ENCODE measurements at regions not wholly inside any gene's neighbourhood (a gene's known extent, or its start where the extent isn't known, plus 50 kb on each side); places are given as distances from the start of the nearest gene placed in this dataset.

DNA sequence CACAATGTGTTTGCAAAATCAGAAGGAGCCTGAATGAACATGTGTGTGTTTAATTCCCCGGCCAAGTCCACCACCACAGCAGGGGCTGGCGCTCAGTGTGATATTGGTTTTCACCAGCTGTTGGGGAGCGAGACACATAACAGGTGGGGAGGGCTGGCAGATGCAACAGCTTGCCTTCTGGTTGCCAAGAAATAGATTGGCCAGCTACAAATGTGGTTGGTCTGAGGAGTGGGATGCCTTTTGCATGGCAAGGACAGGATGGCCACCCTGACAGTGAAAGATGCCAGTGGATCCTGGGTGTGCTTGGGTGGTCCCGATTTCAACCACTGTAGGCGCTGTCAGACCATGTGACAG lies 292.5 kb upstream of the FZD8 start:
- TF ChIP-seq POLR2AphosphoS5 (IDR thresholded peaks at IDR 0.05; ENCODE audit: low read length) = no peak
- no peak for TF ChIP-seq CTCF (IDR thresholded peaks at IDR 0.05 in 2 of 3, conservative IDR thresholded peaks at IDR 0.05 in 1 of 3; ENCODE audit: control insufficient read depth in 2 of 3, extremely low read depth in 1 of 3, insufficient read depth in 1 of 3, low read depth in 3 of 3, low read length in 3 of 3)
- TF ChIP-seq STAT3 (IDR thresholded peaks at IDR 0.05; ENCODE audit: low read depth, low read length) = no peak
- no peak for TF ChIP-seq ZBTB11 (CRISPR knock-in tag; IDR thresholded peaks at IDR 0.05)
- TF ChIP-seq PAX8 (IDR thresholded peaks at IDR 0.05) = no peak
- TF ChIP-seq BHLHE40 (IDR thresholded peaks at IDR 0.05; ENCODE audit: borderline replicate concordance in 1 of 2, low read depth in 2 of 2, low read length in 1 of 2) = no peak
